SU-DHL-6 (cell line): ENCODE measurements at regions not wholly inside any gene's neighbourhood (a gene's known extent, or its start where the extent isn't known, plus 50 kb on each side); places are given as distances from the start of the nearest gene placed in this dataset.
"Not testable (repeated sequence)": the region's sequence is repeated elsewhere in the genome, so short reads cannot be mapped to it uniquely, and the experiment has no call there.

Experiments
- H2AFZ ChIP-seq: fragments of 200-600 bp; sonication (generic); 2 replicates; pipeline ENCODE4 v1.6.1; 2014; ENCODE audit warnings: low read depth, mild to moderate bottlenecking, moderate library complexity, mixed read lengths, antibody characterized with exemption, low read length; ENCODE audit not compliant: severe bottlenecking
- H3F3A ChIP-seq: fragments of 200-600 bp; shearing (Covaris generic); 2 replicates; pipeline ENCODE4 v1.6.0; 2016; ENCODE audit warnings: antibody characterized with exemption, mild to moderate bottlenecking; ENCODE audit not compliant: insufficient read depth
- H3K27ac ChIP-seq: fragments of 200-600 bp; sonication (generic); 2 replicates; pipeline ENCODE4 v1.5.1; 2016; ENCODE audit warnings: low read depth, mild to moderate bottlenecking, low read length, moderate library complexity, mixed read lengths
- H3K27me3 ChIP-seq: fragments of 200-600 bp; sonication (generic), shearing (Covaris generic); 2 replicates; pipeline ENCODE4 v1.6.0; 2014; ENCODE audit warnings: mild to moderate bottlenecking, low read length
- H3K36me3 ChIP-seq: fragments of 200-600 bp; sonication (generic); 2 replicates; pipeline ENCODE4 v1.6.1; 2014; ENCODE audit warnings: mild to moderate bottlenecking, low read length, mixed read lengths
- H3K4me2 ChIP-seq: fragments of 300-600, 200-600 bp; shearing (Covaris generic), sonication (generic); 2 replicates; pipeline ENCODE4 v1.6.0; 2014; ENCODE audit warnings: low read length, low read depth, mild to moderate bottlenecking; ENCODE audit not compliant: poor library complexity, severe bottlenecking
- H3K4me3 ChIP-seq: fragments of 200-600 bp; sonication (generic); 2 replicates; pipeline ENCODE4 v1.5.1; 2014; ENCODE audit warnings: antibody characterized with exemption, low read length, mild to moderate bottlenecking, mixed read lengths; ENCODE audit not compliant: insufficient read depth, poor library complexity, severe bottlenecking
- H3K79me2 ChIP-seq: fragments of 200-600 bp; sonication (generic); 2 replicates; pipeline ENCODE4 v1.6.1; 2014; ENCODE audit warnings: mild to moderate bottlenecking, low read length, moderate library complexity; ENCODE audit not compliant: insufficient read depth
- H3K9ac ChIP-seq: fragments of 200-600 bp; sonication (generic); 2 replicates; pipeline ENCODE4 v1.7.0; 2014; ENCODE audit warnings: mild to moderate bottlenecking, low read length
- H3K9me2 ChIP-seq: fragments of 200-600 bp; sonication (generic); replicated peaks from 2 replicates; pipeline ENCODE4 v1.6.1; 2014; ENCODE audit warnings: low read length; ENCODE audit not compliant: insufficient read depth
- H3K9me3 ChIP-seq: fragments of 200-600 bp; sonication (generic); 2 replicates; pipeline ENCODE4 v1.6.1; 2014; ENCODE audit warnings: low read length, mixed read lengths; ENCODE audit not compliant: insufficient read depth
- H4K20me1 ChIP-seq: fragments of 200-600 bp; sonication (generic); 2 replicates; pipeline ENCODE4 v1.6.1; 2014; ENCODE audit warnings: low read depth, mild to moderate bottlenecking, antibody characterized with exemption, low read length, moderate library complexity, mixed read lengths
- CTCF ChIP-seq: fragments of 200-600 bp; sonication (generic); IDR thresholded peaks from one replicate; pipeline ENCODE4 v1.5.1; 2017; ENCODE audit warnings: antibody characterized with exemption, mild to moderate bottlenecking, low read length, moderate library complexity; ENCODE audit not compliant: insufficient read depth, poor library complexity, severe bottlenecking
- EZH2phosphoT487 ChIP-seq: fragments of 200-600 bp; sonication (generic), shearing (Covaris generic); conservative IDR thresholded peaks from 2 replicates; pipeline ENCODE4 v1.6.1; 2018; ENCODE audit warnings: mild to moderate bottlenecking, antibody characterized with exemption, low read length, moderate library complexity, mixed read lengths

DNA sequence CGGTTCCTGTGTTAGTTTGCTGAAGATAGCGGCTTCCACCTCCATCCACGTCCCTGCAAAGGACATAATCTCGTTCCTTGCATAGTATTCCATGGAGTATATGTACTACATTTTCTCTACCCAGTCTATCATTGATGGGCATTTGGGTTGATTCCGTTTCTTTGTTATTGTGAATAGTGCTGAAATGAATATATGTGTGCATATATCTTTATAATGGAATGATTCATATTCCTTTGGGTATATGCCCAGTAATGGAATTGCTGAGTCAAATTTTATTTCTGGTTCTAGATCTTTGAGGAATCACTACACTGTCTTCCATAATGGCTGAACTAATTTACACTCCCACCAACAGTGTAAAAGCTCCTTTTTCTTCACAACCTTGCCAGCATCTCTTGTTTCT is 255.4 kb upstream of the CDH2 start:
- H4K20me1 ChIP-seq: no peaks in the 10 kb centered on the region
- no peaks in the 10 kb centered on the region for H3K36me3 ChIP-seq
- H3K27ac ChIP-seq: no peak overlapping the region
- H2AFZ ChIP-seq: no peak overlapping the region
- H3K79me2 ChIP-seq: no peaks in the 10 kb centered on the region
- no peak overlapping the region for H3K4me2 ChIP-seq
- H3F3A ChIP-seq: no peaks in the 10 kb centered on the region
- no peaks in the 10 kb centered on the region for H3K9me2 ChIP-seq
- H3K9me3 ChIP-seq: no peaks in the 10 kb centered on the region
- TF ChIP-seq CTCF (no peak), EZH2phosphoT487 (no peak)
- H3K4me3 ChIP-seq: no peak overlapping the region
- H3K27me3 ChIP-seq: no peaks in the 10 kb centered on the region
- no peak overlapping the region for H3K9ac ChIP-seq

- Histone ChIP-seq H3K36me3 (no peaks in the 10 kb centered on the region), H2AFZ (no peak overlapping the region), H4K20me1 (no peaks in the 10 kb centered on the region), H3K9me3 (no peaks in the 10 kb centered on the region), H3K27me3 (no peaks in the 10 kb centered on the region), H3F3A (no peaks in the 10 kb centered on the region), H3K4me3 (no peak overlapping the region), H3K79me2 (no peaks in the 10 kb centered on the region), H3K4me2 (no peak overlapping the region), H3K9ac (no peak overlapping the region), H3K27ac (no peak overlapping the region), H3K9me2 (no peaks in the 10 kb centered on the region)
- TF ChIP-seq CTCF (no peak), EZH2phosphoT487 (no peak)
Observed at GRCh38 chr18:28425886-28426285, 249.0 kb upstream of the CDH2 start.

DNA sequence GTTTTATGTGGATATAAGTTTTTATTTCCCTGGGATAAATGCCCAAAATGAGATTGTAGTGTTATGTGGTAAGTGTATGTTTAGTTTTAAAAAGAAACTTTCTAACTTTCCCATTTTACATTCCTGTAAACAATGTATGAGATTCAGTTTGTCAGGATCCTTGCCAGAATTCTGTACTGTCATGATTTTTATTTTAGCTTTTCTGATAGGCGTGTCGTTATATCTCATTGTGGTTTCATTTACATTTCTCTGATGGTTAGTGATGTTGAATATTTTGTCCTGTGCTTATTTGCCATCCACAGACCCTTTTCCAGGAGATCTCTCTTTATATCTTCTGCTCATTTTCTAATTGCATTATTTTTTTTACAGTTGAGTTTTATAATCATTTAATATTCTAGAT is 245.6 kb upstream of the CDH2 start:
- no peaks in the 10 kb centered on the region for H4K20me1 ChIP-seq
- no peak for TF ChIP-seq CTCF
- no peak for TF ChIP-seq EZH2phosphoT487
- no peak overlapping the region for H3K27ac ChIP-seq
- H3K9me3 ChIP-seq: no peaks in the 10 kb centered on the region
- H3K4me3 ChIP-seq: no peak overlapping the region
- no peaks in the 10 kb centered on the region for H3K79me2 ChIP-seq
- H3K4me2 ChIP-seq: no peak overlapping the region
- H3K36me3 ChIP-seq: no peaks in the 10 kb centered on the region
- no peak overlapping the region for H3K9ac ChIP-seq
- H3K9me2 ChIP-seq: no peaks in the 10 kb centered on the region
- H3F3A ChIP-seq: no peaks in the 10 kb centered on the region
- no peaks in the 10 kb centered on the region for H3K27me3 ChIP-seq
- H2AFZ ChIP-seq: no peak overlapping the region

- H3K27me3 ChIP-seq, H3K9me2 ChIP-seq, H3F3A ChIP-seq, H3K9ac ChIP-seq, H4K20me1 ChIP-seq, H3K79me2 ChIP-seq, H2AFZ ChIP-seq, H3K9me3 ChIP-seq, H3K36me3 ChIP-seq, H3K4me2 ChIP-seq, H3K27ac ChIP-seq, H3K4me3 ChIP-seq: not testable (repeated sequence)
Observed at GRCh38 chr18:28421950-28422349, 245.0 kb upstream of the CDH2 start.
